ENCODE measurements at regions not wholly inside any gene's neighbourhood (a gene's known extent, or its start where the extent isn't known, plus 50 kb on each side); places are given as distances from the start of the nearest gene placed in this dataset.
"Not testable (repeated sequence)": the region's sequence is repeated elsewhere in the genome, so short reads cannot be mapped to it uniquely, and the experiment has no call there.

DNA sequence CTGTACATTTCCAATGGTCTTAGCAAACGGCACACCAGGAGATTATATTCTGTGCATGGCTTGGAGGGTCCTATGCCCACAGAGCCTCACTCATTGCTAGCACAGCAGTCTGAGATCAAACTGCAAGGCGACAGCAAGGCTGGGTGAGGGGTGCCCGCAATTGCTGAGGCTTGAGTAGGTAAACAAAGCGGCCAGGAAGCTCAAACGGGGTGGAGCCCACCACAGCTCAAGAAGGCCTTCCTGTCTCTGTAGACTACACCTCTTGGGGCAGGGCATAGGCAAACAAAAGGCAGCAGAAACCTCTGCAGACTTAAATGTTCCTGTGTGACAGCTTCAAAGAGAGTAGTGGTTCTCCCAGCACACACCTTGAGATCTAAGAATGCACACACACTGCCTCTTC, 91.3 kb downstream of the OR4A5 start:
- WGBS (ENCODE audit: insufficient coverage, low lambda C conversion rate) = no CpG with 5 or more reads among the region's 5 CpGs
- H3K4me3 ChIP-seq (ENCODE audit: low read length); H3K27me3 ChIP-seq (ENCODE audit: control insufficient read depth, insufficient read depth, low read length); H3K9me3 ChIP-seq (ENCODE audit: control insufficient read depth, low read depth, low read length); H3K27ac ChIP-seq (ENCODE audit: low read length); H3K4me1 ChIP-seq (ENCODE audit: control insufficient read depth, insufficient read depth, low read length); DNase-seq; H3K36me3 ChIP-seq (ENCODE audit: control insufficient read depth, insufficient read depth, low read length): not testable (repeated sequence)

GRCh38 chr11:54832676-54833075, 126.0 kb downstream of the OR4A5 start:
- no CpG with 5 or more reads among the region's 3 CpGs for WGBS (ENCODE audit: insufficient coverage, low lambda C conversion rate)
- H3K9me3 ChIP-seq (ENCODE audit: control insufficient read depth, low read depth, low read length) = no peaks in the 10 kb centered on the region
- peak in 1 of 2 donors; percentile 2 for DNase-seq

DNA sequence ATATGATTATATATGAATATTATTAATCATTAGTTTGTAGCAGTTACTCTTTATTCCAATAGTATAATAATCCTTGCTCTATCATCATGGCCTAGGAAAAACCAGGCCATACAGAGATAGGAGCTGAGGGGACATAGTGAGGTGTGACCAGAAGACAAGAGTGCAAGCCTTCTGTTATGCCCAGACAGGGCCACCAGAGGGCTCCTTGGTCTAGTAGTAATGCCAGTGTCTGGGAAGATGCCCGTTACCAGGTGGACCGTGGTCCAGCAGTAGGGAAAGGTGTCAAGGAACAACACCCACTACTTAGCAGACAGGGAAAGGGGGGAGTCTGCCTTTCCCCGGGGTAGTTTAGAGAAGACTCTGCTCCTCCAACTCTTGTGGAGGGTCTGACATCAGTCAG, 148.4 kb downstream of the OR4A5 start:
- not testable (repeated sequence) for H3K4me3 ChIP-seq (ENCODE audit: low read length); H3K4me1 ChIP-seq (ENCODE audit: control insufficient read depth, insufficient read depth, low read length); DNase-seq; H3K27ac ChIP-seq (ENCODE audit: low read length); H3K27me3 ChIP-seq (ENCODE audit: control insufficient read depth, insufficient read depth, low read length); H3K9me3 ChIP-seq (ENCODE audit: control insufficient read depth, low read depth, low read length); H3K36me3 ChIP-seq (ENCODE audit: control insufficient read depth, insufficient read depth, low read length)
- WGBS (ENCODE audit: insufficient coverage, low lambda C conversion rate) = no CpG with 5 or more reads among the region's 3 CpGs

More at GRCh38 chr11:54832676-54833075, 126.0 kb downstream of the OR4A5 start:
- Histone ChIP-seq H3K36me3 (ENCODE audit: control insufficient read depth, insufficient read depth, low read length) (no peaks in the 10 kb centered on the region), H3K27me3 (ENCODE audit: control insufficient read depth, insufficient read depth, low read length) (no peaks in the 10 kb centered on the region), H3K4me3 (ENCODE audit: low read length) (no peak overlapping the region), H3K27ac (ENCODE audit: low read length) (no peak overlapping the region), H3K4me1 (ENCODE audit: control insufficient read depth, insufficient read depth, low read length) (no peaks in the 10 kb centered on the region)
